Endodermal cell (in vitro differentiated cells): ENCODE measurements at regions not wholly inside any gene's neighbourhood (a gene's known extent, or its start where the extent isn't known, plus 50 kb on each side); places are given as distances from the start of the nearest gene placed in this dataset.

ENCODE experiments used
- DNase-seq: peaks from one replicate; pipeline ENCODE4 v3.0.0-alpha.2; 2017
- H3K27ac ChIP-seq: 2 replicates; pipeline ENCODE4 v1.5.1; 2013; ENCODE audit warnings: mild to moderate bottlenecking, low read depth, low read length, moderate library complexity
- H3K27me3 ChIP-seq: 2 replicates; pipeline ENCODE4 v1.6.1; 2013; ENCODE audit warnings: mild to moderate bottlenecking, low read length, moderate library complexity; ENCODE audit not compliant: insufficient read depth, control insufficient read depth, poor library complexity, severe bottlenecking
- H3K36me3 ChIP-seq: 2 replicates; pipeline ENCODE4 v1.7.0; 2013; ENCODE audit warnings: mild to moderate bottlenecking, low read length, moderate library complexity; ENCODE audit not compliant: control insufficient read depth, insufficient read depth
- H3K4me1 ChIP-seq: one replicate; pipeline ENCODE4 v1.7.0; 2013; ENCODE audit warnings: low read length; ENCODE audit not compliant: control insufficient read depth, insufficient read depth
- H3K4me3 ChIP-seq: 2 replicates; pipeline ENCODE4 v1.5.1; 2013; ENCODE audit warnings: mild to moderate bottlenecking, low read length, moderate library complexity
- H3K9ac ChIP-seq: 2 replicates; pipeline ENCODE4 v1.6.1; 2013; ENCODE audit warnings: mild to moderate bottlenecking, low read length, moderate library complexity; ENCODE audit not compliant: poor library complexity, severe bottlenecking; ENCODE audit errors: extremely low read depth
- H3K9me3 ChIP-seq: 2 replicates; pipeline ENCODE4 v1.6.1; 2013; ENCODE audit warnings: mild to moderate bottlenecking, low read length, moderate library complexity; ENCODE audit not compliant: control insufficient read depth
- H3K27ac Mint-ChIP-seq: 2 replicates; pipeline ENCODE4 v1.8.0; 2020; ENCODE audit warnings: mixed read lengths
- H3K27me3 Mint-ChIP-seq: 2 replicates; pipeline ENCODE4 v1.8.0; 2021; ENCODE audit warnings: mild to moderate bottlenecking, mixed read lengths; ENCODE audit not compliant: insufficient read depth
- H3K36me3 Mint-ChIP-seq: 2 replicates; pipeline ENCODE4 v1.8.0; 2020; ENCODE audit warnings: low read depth, mixed read lengths
- H3K4me1 Mint-ChIP-seq: 2 replicates; pipeline ENCODE4 v1.8.0; 2020; ENCODE audit warnings: mixed read lengths
- H3K4me3 Mint-ChIP-seq: 2 replicates; pipeline ENCODE4 v1.8.0; 2020; ENCODE audit warnings: mild to moderate bottlenecking, moderate library complexity, mixed read lengths
- H3K9me3 Mint-ChIP-seq: 2 replicates; pipeline ENCODE4 v1.8.0; 2020; ENCODE audit warnings: mild to moderate bottlenecking, mixed read lengths
- CTCF ChIP-seq: fragments of 200-600 bp; sonication (generic); conservative IDR thresholded peaks from 2 replicates; pipeline ENCODE4 v1.5.0; 2021; ENCODE audit warnings: antibody characterized with exemption, mild to moderate bottlenecking
- WGBS, 2 experiments: methylation state at CpG; one replicate each; pipeline versions ENCODE4 v1.1.5 to v1.1.7; 2013; ENCODE audit warnings: missing lambda C conversion rate in 2 of 2, mixed read lengths in 1 of 2; ENCODE audit not compliant: insufficient coverage in 1 of 2, insufficient read length in 1 of 2; 5-methylcytosine and 5-hydroxymethylcytosine counted together

GRCh38 chr20:52481443-52481842 lies 289.9 kb upstream of the ZFP64 start:
- no peak overlapping the region for H3K27ac ChIP-seq
- no peak overlapping the region for H3K9ac ChIP-seq
- TF ChIP-seq CTCF: no peak
- no peak for DNase-seq
- peaks cover 3% of the 10 kb centered on the region for H3K9me3 Mint-ChIP-seq
- H3K27me3 Mint-ChIP-seq: no peaks in the 10 kb centered on the region
- H3K36me3 ChIP-seq: no peaks in the 10 kb centered on the region
- H3K36me3 Mint-ChIP-seq: no peaks in the 10 kb centered on the region
- H3K4me3 ChIP-seq: no peak overlapping the region
- H3K4me1 Mint-ChIP-seq: peaks cover 4% of the 10 kb centered on the region
- H3K4me1 ChIP-seq: no peaks in the 10 kb centered on the region
- no peak overlapping the region for H3K27ac Mint-ChIP-seq
- no peak overlapping the region for H3K4me3 Mint-ChIP-seq
- no peaks in the 10 kb centered on the region for H3K9me3 ChIP-seq
- H3K27me3 ChIP-seq: no peaks in the 10 kb centered on the region
- WGBS, 2 experiments: 83 to 100% methylated on average over 2 to 3 of the region's 3 CpGs

GRCh38 chr20:52476074-52476750 lies 284.6 kb upstream of the ZFP64 start:
- Histone ChIP-seq H3K36me3 (no peaks in the 10 kb centered on the region), H3K27ac (no peak overlapping the region), H3K4me3 (no peak overlapping the region), H3K9ac (no peak overlapping the region), H3K9me3 (no peaks in the 10 kb centered on the region), H3K27me3 (no peaks in the 10 kb centered on the region), H3K4me1 (no peaks in the 10 kb centered on the region)
- no peak overlapping the region for H3K4me3 Mint-ChIP-seq
- no peaks in the 10 kb centered on the region for H3K4me1 Mint-ChIP-seq
- no peaks in the 10 kb centered on the region for H3K27me3 Mint-ChIP-seq
- TF ChIP-seq CTCF: no peak
- no peak for DNase-seq
- WGBS, 2 experiments: 88 to 90% methylated on average over 6 to 9 of the region's 9 CpGs
- peaks cover 3% of the 10 kb centered on the region for H3K9me3 Mint-ChIP-seq
- H3K36me3 Mint-ChIP-seq: no peaks in the 10 kb centered on the region
- no peak overlapping the region for H3K27ac Mint-ChIP-seq

- no peaks in the 10 kb centered on the region for H3K4me1 ChIP-seq
- TF ChIP-seq CTCF: no peak
- H3K27me3 ChIP-seq: no peaks in the 10 kb centered on the region
- Mint-ChIP-seq H3K4me1 (no peaks in the 10 kb centered on the region), H3K27me3 (no peaks in the 10 kb centered on the region), H3K9me3 (no peaks in the 10 kb centered on the region), H3K27ac (no peak overlapping the region), H3K4me3 (no peak overlapping the region), H3K36me3 (no peaks in the 10 kb centered on the region)
- H3K36me3 ChIP-seq: no peaks in the 10 kb centered on the region
- H3K27ac ChIP-seq: peak overlapping the region; percentile 8
- no peak for DNase-seq
- H3K4me3 ChIP-seq: no peak overlapping the region
- no peaks in the 10 kb centered on the region for H3K9me3 ChIP-seq
- no peak overlapping the region for H3K9ac ChIP-seq
- 41 to 85% methylated on average over 3 of the region's 3 CpGs for WGBS, 2 experiments
Measured at GRCh38 chr20:52473186-52473585, 281.6 kb upstream of the ZFP64 start.
